Stimulated activated CD4-positive, alpha-beta T cell treated with anti-CD3 and anti-CD28 coated beads, Interleukin-4, amount 100 ng/mL, for 48 hours (primary cell): ENCODE measurements at regions not wholly inside any gene's neighbourhood (a gene's known extent, or its start where the extent isn't known, plus 50 kb on each side); places are given as distances from the start of the nearest gene placed in this dataset.

Source experiments
- DNase-seq, 2 donors: peaks; one replicate each; pipeline ENCODE4 v3.0.0-alpha.2; 2020; ENCODE audit warnings: low read depth in 2 of 2

- no peak for DNase-seq
Measured at GRCh38 chr3:46113608-46114007, 86.3 kb upstream of the XCR1 start.

- no peak for DNase-seq
Measured at GRCh38 chr3:46112984-46113383, 85.7 kb upstream of the XCR1 start.

- no peak for DNase-seq
Measured at GRCh38 chr3:46112296-46112695, 85.0 kb upstream of the XCR1 start.

GRCh38 chr3:46110701-46111493 lies 83.6 kb upstream of the XCR1 start:
- DNase-seq, result no peak

GRCh38 chr3:46107682-46108081 lies 80.4 kb upstream of the XCR1 start:
- no peak for DNase-seq

- no peak for DNase-seq
Measured at GRCh38 chr3:46105306-46105919, 78.1 kb upstream of the XCR1 start.

- no peak for DNase-seq
Measured at GRCh38 chr3:46104706-46105105, 77.4 kb upstream of the XCR1 start.

- no peak for DNase-seq
Measured at GRCh38 chr3:46102780-46103130, 75.5 kb upstream of the XCR1 start.

- no peak for DNase-seq
Measured at GRCh38 chr3:46102059-46102779, 74.9 kb upstream of the XCR1 start.

GRCh38 chr3:46100812-46101211 lies 73.5 kb upstream of the XCR1 start:
- DNase-seq, result no peak

GRCh38 chr3:46098319-46098761 lies 71.1 kb upstream of the XCR1 start:
- peak; percentile 23 to 33 for DNase-seq

- DNase-seq, result peak; percentile 29 to 40
Measured at GRCh38 chr3:46097691-46098241, 70.5 kb upstream of the XCR1 start.

GRCh38 chr3:46096781-46097180 lies 69.5 kb upstream of the XCR1 start:
- no peak for DNase-seq

GRCh38 chr3:46096336-46096735 lies 69.1 kb upstream of the XCR1 start:
- no peak for DNase-seq

- no peak for DNase-seq
Measured at GRCh38 chr3:46095307-46095706, 68.0 kb upstream of the XCR1 start.

GRCh38 chr3:46094506-46094905 lies 67.2 kb upstream of the XCR1 start:
- no peak for DNase-seq

GRCh38 chr3:46093966-46094365 lies 66.7 kb upstream of the XCR1 start:
- DNase-seq, result no peak

- DNase-seq, result no peak
Measured at GRCh38 chr3:46093327-46093942, 66.2 kb upstream of the XCR1 start.

GRCh38 chr3:46092702-46093080 lies 65.4 kb upstream of the XCR1 start:
- no peak for DNase-seq

GRCh38 chr3:46091741-46092701 lies 64.7 kb upstream of the XCR1 start:
- DNase-seq, result no peak

- no peak for DNase-seq
Measured at GRCh38 chr3:46091046-46091445, 63.8 kb upstream of the XCR1 start.
